Inflammatory macrophage treated with lipopolysaccharide for 1 hour (primary cell): ENCODE measurements at regions not wholly inside any gene's neighbourhood (a gene's known extent, or its start where the extent isn't known, plus 50 kb on each side); places are given as distances from the start of the nearest gene placed in this dataset.
"Not testable (repeated sequence)": the region's sequence is repeated elsewhere in the genome, so short reads cannot be mapped to it uniquely, and the experiment has no call there.

ENCODE experiments used
- DNase-seq, 2 donors: peaks; one replicate each; pipeline ENCODE4 v3.0.0-alpha.2; 2020 to 2022

- peak; percentile 59 to 71 for DNase-seq
Observed at GRCh38 chr6:26234421-26235301, 130.3 kb upstream of the BTN3A2 start.

- no peak for DNase-seq
Observed at GRCh38 chr6:26235302-26235670, 129.7 kb upstream of the BTN3A2 start.

DNA sequence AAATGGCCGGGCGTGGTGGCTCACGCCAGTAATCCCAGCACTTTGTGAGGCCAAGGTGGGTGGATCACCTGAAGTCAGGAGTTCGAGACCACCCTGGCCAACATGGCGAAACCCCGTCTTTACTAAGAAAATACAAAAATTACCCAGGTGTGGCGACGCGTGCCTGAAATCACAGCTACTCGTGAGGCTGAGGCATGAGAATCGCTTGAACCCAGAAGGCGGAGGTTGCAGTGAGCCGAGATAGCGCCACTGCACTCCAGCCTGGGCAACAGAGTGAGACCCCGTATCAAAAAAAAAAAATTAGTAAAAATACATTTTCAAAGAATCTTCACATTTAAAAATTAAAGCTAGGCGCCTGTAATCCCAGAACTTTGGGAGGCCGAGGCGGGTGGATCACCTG is 125.6 kb upstream of the BTN3A2 start:
- DNase-seq, result not testable (repeated sequence)

DNA sequence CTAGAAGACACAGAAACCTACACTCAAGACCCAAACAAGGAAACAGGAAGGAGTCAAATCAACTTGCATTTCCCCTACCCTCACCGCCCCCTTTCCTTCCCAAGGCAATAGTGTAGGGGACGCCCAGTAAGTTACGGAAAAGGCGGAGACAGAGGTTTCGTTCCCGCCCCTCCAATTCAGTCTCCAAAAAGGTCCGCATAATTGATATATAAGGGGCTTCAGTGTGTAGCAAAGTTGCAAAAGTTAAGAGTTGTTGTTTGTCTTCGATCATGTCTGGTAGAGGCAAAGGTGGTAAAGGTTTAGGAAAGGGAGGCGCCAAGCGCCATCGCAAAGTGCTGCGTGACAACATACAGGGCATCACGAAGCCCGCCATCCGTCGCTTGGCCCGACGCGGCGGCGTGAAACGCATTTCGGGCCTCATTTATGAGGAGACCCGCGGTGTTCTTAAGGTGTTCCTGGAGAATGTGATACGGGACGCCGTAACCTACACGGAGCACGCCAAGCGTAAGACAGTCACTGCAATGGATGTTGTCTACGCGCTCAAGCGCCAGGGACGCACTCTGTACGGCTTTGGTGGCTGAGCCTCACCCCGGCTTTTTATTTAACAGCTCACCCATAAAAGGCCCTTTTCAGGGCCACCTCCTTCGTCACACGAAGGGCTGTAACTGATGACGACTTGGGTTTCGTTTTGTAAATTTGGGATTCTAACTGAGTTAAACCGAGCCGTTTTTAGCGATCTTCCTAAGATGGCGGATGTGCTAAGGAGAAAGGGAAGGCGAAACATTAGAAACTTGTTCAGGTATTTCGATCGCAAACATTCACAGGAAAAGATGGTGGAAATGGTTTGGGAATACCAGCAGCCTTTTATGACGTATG is 124.6 kb upstream of the BTN3A2 start:
- DNase-seq, result peak; percentile 79 to 82

GRCh38 chr6:26241033-26241895 is 123.7 kb upstream of the BTN3A2 start:
- DNase-seq, result peak in 1 of 2 donors; percentile 59

- DNase-seq, result no peak
Observed at GRCh38 chr6:26243132-26243531, 121.9 kb upstream of the BTN3A2 start.

DNA sequence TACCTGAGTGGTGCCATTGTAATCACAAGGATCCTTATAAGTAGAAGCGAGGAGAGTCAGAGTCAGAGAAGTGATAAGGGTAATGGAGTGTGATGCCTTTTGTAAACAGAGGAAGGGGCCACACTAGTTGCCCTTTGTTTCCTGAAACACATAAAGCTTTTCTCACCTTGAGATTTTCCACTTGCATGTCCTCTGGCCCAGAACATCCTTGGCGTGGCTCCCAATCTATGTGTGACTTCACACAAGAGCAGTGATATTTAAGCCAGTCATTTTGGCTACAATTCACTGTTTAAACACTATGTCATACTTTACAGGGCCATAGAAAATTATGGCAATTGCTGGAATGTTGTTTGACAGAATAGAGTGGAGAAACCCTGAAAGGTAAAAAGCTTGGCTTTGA is 121.2 kb upstream of the BTN3A2 start:
- DNase-seq, result no peak

- DNase-seq, result no peak
Observed at GRCh38 chr6:26246058-26246457, 118.9 kb upstream of the BTN3A2 start.

- DNase-seq, result no peak
Observed at GRCh38 chr6:26246553-26246952, 118.4 kb upstream of the BTN3A2 start.

DNA sequence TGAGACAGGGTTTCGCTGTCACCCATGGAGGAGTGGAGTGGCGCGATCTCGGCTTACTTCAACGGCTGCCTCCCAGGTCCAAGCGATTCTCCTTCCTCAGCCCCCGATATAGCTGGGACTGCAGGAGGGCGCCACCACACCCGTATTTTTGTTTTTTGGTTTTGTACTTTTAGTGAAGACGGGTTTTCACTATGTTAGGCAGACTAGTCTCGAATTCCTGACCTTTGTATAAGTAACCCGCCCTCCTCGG is 115.4 kb upstream of the BTN3A2 start:
- no peak for DNase-seq

- DNase-seq, result peak; percentile 59 to 68
Observed at GRCh38 chr6:26249957-26250697, 114.9 kb upstream of the BTN3A2 start.

GRCh38 chr6:26250698-26251044 is 114.3 kb upstream of the BTN3A2 start:
- DNase-seq, result peak in 1 of 2 donors; percentile 71

DNA sequence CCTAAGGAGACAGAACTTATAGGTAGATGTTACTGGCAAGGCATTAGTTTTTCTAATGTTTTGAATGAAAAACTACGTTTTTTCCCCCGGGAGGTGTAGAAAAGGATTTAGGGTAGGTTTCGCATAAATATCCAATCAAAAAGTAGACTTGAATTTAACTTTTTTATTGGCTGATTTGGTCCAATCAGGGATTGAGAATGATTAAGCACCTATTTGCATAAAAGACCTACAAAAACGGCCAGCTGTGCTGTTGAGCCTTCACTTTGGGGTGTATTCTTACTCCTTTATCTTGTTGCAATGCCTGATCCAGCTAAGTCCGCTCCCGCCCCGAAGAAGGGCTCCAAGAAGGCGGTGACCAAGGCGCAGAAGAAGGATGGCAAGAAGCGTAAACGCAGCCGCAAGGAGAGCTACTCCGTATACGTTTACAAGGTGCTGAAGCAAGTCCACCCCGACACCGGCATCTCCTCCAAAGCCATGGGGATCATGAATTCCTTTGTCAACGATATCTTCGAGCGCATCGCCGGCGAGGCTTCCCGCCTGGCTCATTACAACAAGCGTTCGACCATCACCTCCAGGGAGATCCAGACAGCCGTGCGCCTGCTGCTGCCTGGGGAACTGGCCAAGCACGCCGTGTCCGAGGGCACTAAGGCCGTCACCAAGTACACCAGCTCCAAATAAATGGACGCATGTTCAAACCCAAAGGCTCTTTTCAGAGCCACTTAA is 113.5 kb upstream of the BTN3A2 start:
- peak; percentile 87 to 89 for DNase-seq

DNA sequence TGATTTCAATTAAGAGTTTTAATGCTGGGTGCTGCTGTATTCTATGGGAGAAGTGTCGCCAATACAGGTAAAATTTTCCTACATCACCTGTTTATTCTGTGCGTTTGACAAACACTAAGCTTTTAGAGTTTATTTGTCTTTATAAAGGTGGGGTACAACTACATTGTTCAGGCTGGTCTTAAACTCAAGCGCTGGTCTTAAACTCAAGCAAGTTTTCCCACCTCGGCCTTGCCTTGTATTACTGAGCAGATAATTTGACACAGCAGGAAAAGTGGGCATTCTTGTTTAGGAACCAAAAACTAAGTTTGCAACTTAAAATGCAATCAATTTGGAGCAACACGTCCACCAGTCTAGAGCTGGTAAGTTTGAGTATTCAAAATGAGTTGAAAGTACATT is 112.9 kb upstream of the BTN3A2 start:
- no peak for DNase-seq

DNA sequence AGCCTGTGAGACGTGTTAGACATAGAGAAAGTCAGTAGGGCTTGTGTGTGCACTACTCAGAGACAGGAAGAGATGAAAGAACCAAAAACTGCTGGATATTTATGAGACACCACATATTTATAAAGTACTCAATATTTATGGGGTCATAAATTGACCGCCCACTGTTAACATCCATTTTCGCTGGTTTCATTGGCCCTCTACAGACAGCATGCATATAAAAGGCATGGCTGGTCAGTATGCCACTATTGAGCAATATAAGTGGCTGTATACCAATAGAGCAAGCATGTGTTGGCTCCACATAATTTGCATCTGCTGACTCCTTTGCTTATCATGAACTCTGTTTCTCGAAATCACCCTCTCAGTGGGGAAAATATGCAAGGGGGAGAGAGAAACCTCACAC is 110.3 kb upstream of the BTN3A2 start:
- no peak for DNase-seq

GRCh38 chr6:26257272-26257671 is 107.7 kb upstream of the BTN3A2 start:
- DNase-seq, result no peak

DNA sequence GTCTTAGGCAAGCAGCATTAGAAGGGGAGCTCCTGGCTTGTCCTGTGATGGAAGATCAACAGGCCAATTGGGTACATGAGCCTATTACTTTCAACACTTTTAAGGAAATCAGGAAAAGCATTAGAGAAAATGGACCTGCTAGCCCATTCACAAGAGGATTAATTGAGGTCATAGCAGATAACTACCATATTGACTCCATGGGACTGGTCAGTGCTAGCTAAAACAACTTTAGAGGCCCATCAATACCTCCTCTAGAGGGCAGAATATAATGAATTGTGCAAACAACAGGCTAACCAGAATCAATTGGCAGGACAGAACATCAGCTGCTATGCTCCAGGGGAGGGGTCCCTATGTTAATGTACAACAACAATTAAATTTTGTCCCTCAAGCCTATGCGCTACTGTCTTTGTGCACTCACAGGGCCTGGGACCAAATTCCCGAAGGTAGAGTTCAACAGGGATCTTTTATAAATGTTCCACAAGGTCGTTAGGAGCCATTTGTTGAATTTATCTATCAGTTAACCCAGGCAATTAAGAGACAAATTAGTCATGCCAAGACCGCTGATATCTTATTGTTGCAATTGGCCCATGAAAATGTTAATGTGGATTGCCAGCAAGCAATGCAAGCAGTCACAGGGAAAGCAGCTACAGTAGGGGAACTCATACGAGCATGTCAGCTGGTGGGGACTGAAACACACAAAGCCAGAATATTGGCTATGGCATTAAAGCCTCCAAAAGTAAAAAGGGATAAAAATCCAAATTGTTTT is 106.6 kb upstream of the BTN3A2 start:
- no peak for DNase-seq

DNA sequence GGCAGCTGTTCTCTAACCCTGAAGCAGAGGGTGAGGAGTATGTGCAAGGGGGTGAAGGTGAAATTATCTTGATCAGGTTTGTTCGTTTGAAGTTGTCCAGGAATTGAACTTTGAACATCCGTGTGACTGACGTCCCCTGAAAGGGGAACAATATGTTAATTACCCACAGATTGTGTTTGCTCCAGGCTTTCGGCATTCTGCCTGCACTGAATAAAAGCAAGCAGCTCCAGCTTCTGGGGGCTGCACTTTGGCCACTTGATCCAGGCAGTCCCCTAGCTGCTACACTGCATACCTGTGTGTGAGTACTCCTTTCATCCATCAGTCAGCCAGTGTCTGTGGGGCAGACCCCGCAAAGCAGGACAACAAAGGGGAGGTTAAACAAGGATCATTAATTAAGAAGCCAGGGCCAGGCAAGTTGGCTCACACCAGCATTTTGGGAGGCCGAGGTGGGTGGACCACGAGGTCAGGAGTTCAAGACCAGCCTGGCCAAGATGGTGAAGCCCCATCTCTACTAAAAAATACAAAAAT is 104.8 kb upstream of the BTN3A2 start:
- DNase-seq, result no peak

DNA sequence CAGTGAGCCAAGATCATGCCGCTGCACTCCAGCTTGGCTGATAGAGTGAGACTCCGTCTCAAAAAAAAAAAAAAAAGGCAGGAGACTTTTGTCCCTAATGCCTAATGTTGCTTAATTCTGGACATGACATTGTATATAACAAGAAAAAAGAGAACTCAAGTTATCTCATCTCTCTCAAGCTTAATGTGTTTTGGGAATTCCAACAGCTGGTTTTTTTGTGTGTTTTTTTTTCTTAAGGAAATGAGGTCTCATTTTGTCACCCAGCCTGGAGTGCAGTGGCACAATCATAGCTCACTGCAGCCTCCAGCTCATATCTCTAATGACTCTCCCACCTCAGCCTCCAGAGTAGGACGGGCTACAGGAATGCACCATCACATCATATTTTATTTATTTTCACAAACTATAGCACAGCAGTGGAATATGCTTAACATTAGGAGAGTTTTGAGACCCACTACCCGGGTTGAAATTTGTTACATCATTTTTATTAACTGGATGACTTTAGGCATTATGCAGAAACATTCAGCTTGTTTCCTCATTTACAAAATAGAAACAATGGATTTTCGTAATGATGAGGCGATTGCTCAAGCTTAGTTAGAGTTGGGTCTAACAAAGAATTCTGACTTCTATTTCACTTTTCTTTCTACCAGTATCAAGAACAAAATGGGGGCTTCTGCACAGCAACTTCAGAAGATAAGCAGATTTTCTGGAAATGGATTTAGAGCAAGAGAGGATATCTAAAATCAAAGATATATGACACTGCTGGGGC is 104.1 kb upstream of the BTN3A2 start:
- peak; percentile 93 to 94 for DNase-seq

- no peak for DNase-seq
Observed at GRCh38 chr6:26264547-26264946, 100.5 kb upstream of the BTN3A2 start.
